RWPE2 (cell line): ENCODE measurements at regions not wholly inside any gene's neighbourhood (a gene's known extent, or its start where the extent isn't known, plus 50 kb on each side); places are given as distances from the start of the nearest gene placed in this dataset.
"Not testable (repeated sequence)": the region's sequence is repeated elsewhere in the genome, so short reads cannot be mapped to it uniquely, and the experiment has no call there.

ENCODE experiments used
- ATAC-seq: fragments of 200-7000 bp; cut with Tn5 transposase; 3 replicates; pipeline ENCODE4 v1.9.1; 2021; ENCODE audit warnings: low read depth
- DNase-seq: peaks from one replicate; pipeline ENCODE4 v3.0.0-alpha.2; 2020; ENCODE audit warnings: low spot score
- H3K27ac ChIP-seq: fragments of 450-650 bp; 2 replicates; pipeline ENCODE4 v1.5.1; 2017; ENCODE audit warnings: mild to moderate bottlenecking; ENCODE audit not compliant: poor library complexity, severe bottlenecking
- H3K27me3 ChIP-seq: fragments of 250-450 bp; sonication (Bioruptor Pico); 2 replicates; pipeline ENCODE4 v1.5.1; 2021; ENCODE audit warnings: mild to moderate bottlenecking, moderate library complexity; ENCODE audit not compliant: insufficient read depth, poor library complexity, severe bottlenecking
- H3K36me3 ChIP-seq: fragments of 250-450 bp; sonication (Bioruptor Pico); 2 replicates; pipeline ENCODE4 v1.5.1; 2020; ENCODE audit warnings: low read depth, mild to moderate bottlenecking, moderate library complexity
- H3K4me1 ChIP-seq: fragments of 250-450 bp; sonication (Bioruptor Pico); 2 replicates; pipeline ENCODE4 v1.5.1; 2021; ENCODE audit warnings: mild to moderate bottlenecking, moderate library complexity; ENCODE audit not compliant: insufficient read depth, poor library complexity, severe bottlenecking
- H3K4me3 ChIP-seq: fragments of 250-450 bp; sonication (Bioruptor Pico); 2 replicates; pipeline ENCODE4 v1.5.1; 2021; ENCODE audit warnings: mild to moderate bottlenecking, moderate library complexity; ENCODE audit not compliant: severe bottlenecking
- H3K9me3 ChIP-seq: fragments of 250-450 bp; sonication (Bioruptor Pico); 2 replicates; pipeline ENCODE4 v1.5.1; 2021; ENCODE audit warnings: mild to moderate bottlenecking, moderate library complexity; ENCODE audit not compliant: severe bottlenecking
- CTCF ChIP-seq: fragments of 450-650 bp; IDR thresholded peaks from one replicate; pipeline ENCODE4 v1.5.1; 2017; ENCODE audit warnings: mild to moderate bottlenecking, moderate library complexity; ENCODE audit not compliant: poor library complexity, severe bottlenecking

- ATAC-seq (no peak), DNase-seq (no peak)
- no peaks in the 10 kb centered on the region for H3K27me3 ChIP-seq
- no peaks in the 10 kb centered on the region for H3K36me3 ChIP-seq
- H3K9me3 ChIP-seq, result no peaks in the 10 kb centered on the region
- no peak overlapping the region for H3K27ac ChIP-seq
- no peak for TF ChIP-seq CTCF
- H3K4me1 ChIP-seq, result no peaks in the 10 kb centered on the region
- no peak overlapping the region for H3K4me3 ChIP-seq
Observed at GRCh38 chr1:30571380-30571779, 152.0 kb downstream of the MATN1 start.

- Histone ChIP-seq H3K36me3 (no peaks in the 10 kb centered on the region), H3K27ac (no peak overlapping the region), H3K4me3 (no peak overlapping the region), H3K9me3 (peaks cover 6% of the 10 kb centered on the region), H3K27me3 (no peaks in the 10 kb centered on the region), H3K4me1 (no peaks in the 10 kb centered on the region)
- ATAC-seq, result no peak
- no peak for DNase-seq
- no peak for TF ChIP-seq CTCF
Observed at GRCh38 chr1:30569384-30569783, 154.0 kb downstream of the MATN1 start.

- no peaks in the 10 kb centered on the region for H3K27me3 ChIP-seq
- DNase-seq, result no peak
- no peak for TF ChIP-seq CTCF
- no peak overlapping the region for H3K27ac ChIP-seq
- no peaks in the 10 kb centered on the region for H3K4me1 ChIP-seq
- H3K36me3 ChIP-seq, result no peaks in the 10 kb centered on the region
- ATAC-seq, result no peak
- peaks cover 18% of the 10 kb centered on the region for H3K9me3 ChIP-seq
- H3K4me3 ChIP-seq, result no peak overlapping the region
Observed at GRCh38 chr1:30562559-30562958, 160.8 kb downstream of the MATN1 start.

- DNase-seq, result no peak
- Histone ChIP-seq H3K36me3 (no peaks in the 10 kb centered on the region), H3K4me1 (no peaks in the 10 kb centered on the region), H3K27ac (no peak overlapping the region), H3K27me3 (no peaks in the 10 kb centered on the region), H3K4me3 (no peak overlapping the region), H3K9me3 (no peaks in the 10 kb centered on the region)
- TF ChIP-seq CTCF, result no peak
- no peak for ATAC-seq
Observed at GRCh38 chr1:30551603-30552002, 171.8 kb downstream of the MATN1 start.

GRCh38 chr1:30550365-30551220, 172.8 kb downstream of the MATN1 start:
- Histone ChIP-seq H3K9me3 (no peaks in the 10 kb centered on the region), H3K4me3 (no peak overlapping the region), H3K4me1 (no peaks in the 10 kb centered on the region), H3K27me3 (no peaks in the 10 kb centered on the region), H3K36me3 (no peaks in the 10 kb centered on the region), H3K27ac (no peak overlapping the region)
- TF ChIP-seq CTCF, result no peak
- DNase-seq, result no peak
- no peak for ATAC-seq

GRCh38 chr1:30549872-30550271, 173.5 kb downstream of the MATN1 start:
- not testable (repeated sequence) for H3K4me1 ChIP-seq, H3K27ac ChIP-seq, DNase-seq, ATAC-seq, H3K27me3 ChIP-seq, H3K4me3 ChIP-seq, H3K9me3 ChIP-seq, H3K36me3 ChIP-seq
